T-cell (primary cell): ENCODE measurements at regions not wholly inside any gene's neighbourhood (a gene's known extent, or its start where the extent isn't known, plus 50 kb on each side); places are given as distances from the start of the nearest gene placed in this dataset.

Source experiments
- ATAC-seq, 4 experiments: fragments of 200-7000 bp in 3 of 4; fragments of 150-1000 bp in 1 of 4; cut with Tn5 transposase; replicated peaks in 1 of 4; 1 replicate in 3 of 4; 2 replicates in 1 of 4; pipeline ENCODE4 v1.10.0; 2021; ENCODE audit warnings: moderate library complexity in 3 of 4, mild to moderate bottlenecking in 2 of 4, moderate number of reproducible peaks in 1 of 4
- CTCF ChIA-PET, 2 donors: fragments of 300-600 bp; sonication (Branson Sonifier 250); formaldehyde crosslinking; loops; one replicate each; lab custom pipeline; 2022; ENCODE audit warnings: antibody characterized with exemption in 2 of 2; lab: Charles Lee
- POLR2A ChIA-PET, 2 donors: fragments of 300-600 bp; sonication (Branson Sonifier 250); formaldehyde crosslinking; loops; one replicate each; lab custom pipeline; 2022; ENCODE audit warnings: antibody characterized with exemption in 2 of 2; lab: Charles Lee
- DNase-seq, 35 experiments: peaks; one replicate each; pipeline versions ENCODE4 v3.0.0 to v3.0.0-alpha.2; 2013 to 2023
- H3K27ac ChIP-seq: one replicate; pipeline ENCODE4 v1.5.1; 2013; ENCODE audit warnings: low read length
- H3K27me3 ChIP-seq, 2 experiments: replicated peaks in 1 of 2; 1 replicate in 1 of 2; 2 replicates in 1 of 2; pipeline versions ENCODE4 v1.6.1 to v1.7.0; 2013; ENCODE audit warnings: low read length in 1 of 2, mixed read lengths in 1 of 2; ENCODE audit not compliant: control insufficient read depth in 2 of 2, insufficient read depth in 2 of 2; ENCODE audit errors: extremely low read depth in 1 of 2
- H3K36me3 ChIP-seq, 2 donors: 1 replicate in 1 of 2; 2 replicates in 1 of 2; pipeline versions ENCODE4 v1.6.1 to v1.7.0; 2013; ENCODE audit warnings: low read length in 1 of 2; ENCODE audit not compliant: control insufficient read depth in 2 of 2, insufficient read depth in 1 of 2; ENCODE audit errors: extremely low read depth in 1 of 2
- H3K4me1 ChIP-seq, 2 experiments: 1 replicate in 1 of 2; 2 replicates in 1 of 2; pipeline versions ENCODE4 v1.6.1 to v1.7.0; 2013; ENCODE audit warnings: low read length in 2 of 2, mixed read lengths in 1 of 2; ENCODE audit not compliant: insufficient read depth in 2 of 2, control insufficient read depth in 1 of 2; ENCODE audit errors: extremely low read depth in 1 of 2
- H3K4me3 ChIP-seq, 2 donors: 1 replicate in 1 of 2; 2 replicates in 1 of 2; pipeline versions ENCODE4 v1.5.1 to v1.7.0; 2013; ENCODE audit warnings: mild to moderate bottlenecking in 2 of 2, low read length in 1 of 2, moderate library complexity in 1 of 2; ENCODE audit not compliant: control insufficient read depth in 1 of 2; ENCODE audit errors: extremely low read depth in 1 of 2
- H3K9me3 ChIP-seq: 2 replicates; pipeline ENCODE4 v1.7.0; 2013
- H3K27ac Mint-ChIP-seq, 2 donors: one replicate each; pipeline ENCODE4 v1.8.0; 2020 to 2021; ENCODE audit warnings: mild to moderate bottlenecking in 2 of 2, mixed read lengths in 2 of 2
- H3K27me3 Mint-ChIP-seq, 2 donors: one replicate each; pipeline ENCODE4 v1.8.0; 2021 to 2022; ENCODE audit warnings: mixed read lengths in 2 of 2
- H3K36me3 Mint-ChIP-seq: one replicate; pipeline ENCODE4 v1.8.0; 2021; ENCODE audit warnings: mixed read lengths
- H3K4me1 Mint-ChIP-seq, 3 donors: one replicate each; pipeline ENCODE4 v1.8.0; 2020 to 2022; ENCODE audit warnings: mixed read lengths in 3 of 3, mild to moderate bottlenecking in 1 of 3
- H3K4me3 Mint-ChIP-seq, 3 donors: one replicate each; pipeline ENCODE4 v1.8.0; 2020 to 2022; ENCODE audit warnings: mild to moderate bottlenecking in 3 of 3, mixed read lengths in 3 of 3, moderate library complexity in 3 of 3
- H3K9me3 Mint-ChIP-seq, 3 donors: one replicate each; pipeline ENCODE4 v1.8.0; 2020 to 2022; ENCODE audit warnings: mixed read lengths in 3 of 3
- WGBS: methylation state at CpG from one replicate; pipeline ENCODE4 v1.1.5; 2013; ENCODE audit warnings: missing lambda C conversion rate; ENCODE audit not compliant: insufficient coverage; 5-methylcytosine and 5-hydroxymethylcytosine counted together

- Histone ChIP-seq H3K36me3 (no peaks in the 10 kb centered on the region), H3K27me3 (no peaks in the 10 kb centered on the region), H3K27ac (no peak overlapping the region), H3K4me3 (no peak overlapping the region), H3K4me1 (no peaks in the 10 kb centered on the region), H3K9me3 (no peaks in the 10 kb centered on the region)
- ChIA-PET CTCF (no interaction called here), POLR2A (no interaction called here)
- Mint-ChIP-seq H3K27ac (no peak overlapping the region), H3K27me3 (peaks cover 2 to 7% of the 10 kb centered on the region in 2 donors), H3K4me3 (no peak overlapping the region), H3K36me3 (no peaks in the 10 kb centered on the region), H3K9me3 (peaks cover 6 to 22% (median 18%) of the 10 kb centered on the region in 3 donors), H3K4me1 (no peaks in the 10 kb centered on the region)
- 100% methylated on average over 1 of the region's 5 CpGs for WGBS
- ATAC-seq (no peak), DNase-seq (no peak)
Observed at GRCh38 chr6:85250586-85251220, 199.2 kb upstream of the NT5E start.

DNA sequence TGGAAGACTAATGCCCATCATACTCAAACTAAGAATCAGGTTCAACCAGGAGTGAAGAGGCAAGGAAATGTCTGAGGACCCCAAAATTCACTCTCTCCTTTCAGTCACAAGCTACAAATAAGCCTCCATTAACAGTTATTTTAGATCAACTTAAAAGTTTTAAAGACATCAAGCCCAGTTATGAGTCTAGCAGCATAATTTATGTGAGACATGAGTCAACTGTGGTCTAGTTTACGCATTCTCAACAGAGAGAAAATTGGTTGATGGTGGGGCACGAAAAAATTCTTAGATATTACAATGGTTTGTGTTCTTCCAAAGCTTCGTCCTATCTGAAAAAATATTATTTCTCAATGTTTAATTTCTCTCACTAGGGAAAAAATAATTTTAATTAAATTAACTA is 204.9 kb upstream of the NT5E start:
- Histone ChIP-seq H3K4me1 (no peaks in the 10 kb centered on the region), H3K36me3 (no peaks in the 10 kb centered on the region), H3K27ac (no peak overlapping the region), H3K27me3 (no peaks in the 10 kb centered on the region), H3K4me3 (no peak overlapping the region), H3K9me3 (no peaks in the 10 kb centered on the region)
- ChIA-PET CTCF (no interaction called here), POLR2A (no interaction called here)
- DNase-seq (no peak), ATAC-seq (no peak)
- no peaks in the 10 kb centered on the region for H3K4me1 Mint-ChIP-seq
- H3K4me3 Mint-ChIP-seq: no peak overlapping the region
- peaks cover 0 to 3% of the 10 kb centered on the region in 2 donors for H3K27me3 Mint-ChIP-seq
- H3K36me3 Mint-ChIP-seq: no peaks in the 10 kb centered on the region
- no CpG with 5 or more reads among the region's 3 CpGs for WGBS
- peaks cover 2 to 9% (median 8%) of the 10 kb centered on the region in 3 donors for H3K9me3 Mint-ChIP-seq
- H3K27ac Mint-ChIP-seq: no peak overlapping the region

- no peaks in the 10 kb centered on the region for H3K9me3 Mint-ChIP-seq
- Histone ChIP-seq H3K27me3 (no peaks in the 10 kb centered on the region), H3K4me3 (no peak overlapping the region), H3K27ac (no peak overlapping the region), H3K9me3 (no peaks in the 10 kb centered on the region), H3K36me3 (no peaks in the 10 kb centered on the region), H3K4me1 (no peaks in the 10 kb centered on the region)
- H3K27me3 Mint-ChIP-seq: peaks cover 0 to 3% of the 10 kb centered on the region in 2 donors
- no peak overlapping the region for H3K4me3 Mint-ChIP-seq
- ATAC-seq (no peak), DNase-seq (no peak)
- no peaks in the 10 kb centered on the region for H3K36me3 Mint-ChIP-seq
- H3K4me1 Mint-ChIP-seq: no peaks in the 10 kb centered on the region
- WGBS: no CpG with 5 or more reads among the region's 1 CpG
- CTCF ChIA-PET: no interaction called here
- POLR2A ChIA-PET: no interaction called here
- H3K27ac Mint-ChIP-seq: no peak overlapping the region
Observed at GRCh38 chr6:85241498-85242052, 208.3 kb upstream of the NT5E start.

GRCh38 chr6:85240787-85241385 is 209.0 kb upstream of the NT5E start:
- CTCF ChIA-PET: no interaction called here

GRCh38 chr6:85237478-85237877 is 212.4 kb upstream of the NT5E start:
- H3K27ac Mint-ChIP-seq: no peak overlapping the region
- ATAC-seq (no peak), DNase-seq (no peak)
- no peaks in the 10 kb centered on the region for H3K4me1 ChIP-seq
- peaks cover 0 to 6% (median 4%) of the 10 kb centered on the region in 3 donors for H3K9me3 Mint-ChIP-seq
- WGBS: 78% methylated on average over 1 of the region's 3 CpGs
- ChIA-PET POLR2A (interaction anchor here in 1 of 2 donors (0.7 kb wide), 1 partner anchor 837 kb away, joined by 5 read pairs; no protein-coding TSS in a partner anchor), CTCF (no interaction called here)
- H3K27ac ChIP-seq: no peak overlapping the region
- H3K36me3 Mint-ChIP-seq: no peaks in the 10 kb centered on the region
- no peaks in the 10 kb centered on the region for H3K9me3 ChIP-seq
- H3K27me3 ChIP-seq: no peaks in the 10 kb centered on the region
- H3K4me1 Mint-ChIP-seq: no peaks in the 10 kb centered on the region
- peaks cover 0 to 7% of the 10 kb centered on the region in 2 donors for H3K27me3 Mint-ChIP-seq
- no peak overlapping the region for H3K4me3 Mint-ChIP-seq
- no peaks in the 10 kb centered on the region for H3K36me3 ChIP-seq
- no peak overlapping the region for H3K4me3 ChIP-seq

More at GRCh38 chr6:85240787-85241385, 209.0 kb upstream of the NT5E start:
- Mint-ChIP-seq H3K4me1 (no peaks in the 10 kb centered on the region), H3K36me3 (no peaks in the 10 kb centered on the region), H3K27me3 (peaks cover 0 to 3% of the 10 kb centered on the region in 2 donors), H3K9me3 (no peaks in the 10 kb centered on the region), H3K27ac (no peak overlapping the region), H3K4me3 (no peak overlapping the region)
- H3K36me3 ChIP-seq: no peaks in the 10 kb centered on the region
- POLR2A ChIA-PET: no interaction called here
- no peak overlapping the region for H3K27ac ChIP-seq
- no peaks in the 10 kb centered on the region for H3K9me3 ChIP-seq
- H3K27me3 ChIP-seq: no peaks in the 10 kb centered on the region
- WGBS: no CpG with 5 or more reads among the region's 1 CpG
- no peaks in the 10 kb centered on the region for H3K4me1 ChIP-seq
- no peak overlapping the region for H3K4me3 ChIP-seq
- DNase-seq (no peak), ATAC-seq (no peak)

GRCh38 chr6:85236636-85237035 is 213.2 kb upstream of the NT5E start:
- peaks cover 0 to 8% (median 6%) of the 10 kb centered on the region in 3 donors for H3K9me3 Mint-ChIP-seq
- 100% methylated on average over 1 of the region's 3 CpGs for WGBS
- Histone ChIP-seq H3K4me3 (no peak overlapping the region), H3K4me1 (no peaks in the 10 kb centered on the region), H3K9me3 (no peaks in the 10 kb centered on the region), H3K27me3 (no peaks in the 10 kb centered on the region), H3K36me3 (no peaks in the 10 kb centered on the region), H3K27ac (no peak overlapping the region)
- ATAC-seq (no peak), DNase-seq (no peak)
- no peak overlapping the region for H3K4me3 Mint-ChIP-seq
- CTCF ChIA-PET: no interaction called here
- no peaks in the 10 kb centered on the region for H3K4me1 Mint-ChIP-seq
- POLR2A ChIA-PET: no interaction called here
- H3K27ac Mint-ChIP-seq: no peak overlapping the region
- H3K36me3 Mint-ChIP-seq: no peaks in the 10 kb centered on the region
- peaks cover 0 to 3% of the 10 kb centered on the region in 2 donors for H3K27me3 Mint-ChIP-seq
